ENCODE measurements at regions not wholly inside any gene's neighbourhood (a gene's known extent, or its start where the extent isn't known, plus 50 kb on each side); places are given as distances from the start of the nearest gene placed in this dataset.

DNA sequence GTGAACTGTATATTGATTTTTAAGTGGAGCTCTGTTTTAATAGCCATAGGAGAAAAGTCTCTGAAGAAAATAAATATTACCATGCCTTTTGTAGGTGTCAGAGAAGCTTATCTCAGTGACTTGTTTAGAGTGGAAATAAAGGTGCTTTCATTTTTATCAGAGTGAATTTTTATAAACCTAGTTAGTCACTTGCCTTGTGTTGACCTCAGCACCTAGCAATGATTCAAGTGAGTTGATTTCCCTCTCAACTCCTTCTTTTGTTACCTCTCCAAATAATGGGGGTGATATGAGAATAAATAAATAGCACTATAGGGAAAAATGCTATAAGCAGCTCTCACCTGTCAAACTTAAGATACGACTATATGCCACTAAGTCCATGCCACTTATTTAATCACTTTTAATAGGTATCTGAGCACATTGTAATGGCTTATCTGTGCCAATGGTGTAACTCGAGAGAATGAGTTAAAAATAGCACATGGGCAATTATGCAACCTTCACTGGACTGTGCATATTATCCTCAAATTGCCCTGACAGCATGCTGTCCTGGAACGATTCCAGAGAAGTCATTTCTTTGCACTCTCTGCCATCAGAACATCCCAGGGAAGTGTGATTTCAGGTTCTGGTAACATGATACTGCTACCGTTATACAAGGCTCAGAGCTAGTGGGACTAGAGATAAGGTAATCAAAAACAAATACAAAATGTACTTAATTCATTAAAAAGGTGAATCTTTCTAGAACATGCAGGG lies 290.8 kb downstream of the CCDC85A start:
- Histone ChIP-seq H4K91ac (replicated peaks; ENCODE audit: insufficient read length, low read length) (no peak overlapping the region), H4K20me1 (replicated peaks in 1 of 2; ENCODE audit: control insufficient read depth in 1 of 2, insufficient read depth in 2 of 2, low read length in 2 of 2) (no peaks in the 10 kb centered on the region), H2BK20ac (ENCODE audit: low read length) (no peak overlapping the region), H3K27ac (ENCODE audit: low read depth, low read length) (no peak overlapping the region), H2BK15ac (ENCODE audit: low read length) (no peak overlapping the region), H3K79me1 (ENCODE audit: low read depth, low read length) (no peaks in the 10 kb centered on the region), H2BK120ac (replicated peaks; ENCODE audit: low read depth, low read length) (no peak overlapping the region), H3K23ac (ENCODE audit: insufficient read length) (no peak overlapping the region), H3K9me3 (ENCODE audit: insufficient read depth in 2 of 2, low read depth in 1 of 2, low read length in 1 of 2) (no peaks in the 10 kb centered on the region), H3K4me1 (replicated peaks in 1 of 4; ENCODE audit: control insufficient read depth in 3 of 4, insufficient read depth in 4 of 4, low read length in 3 of 4) (peaks cover 2 to 11% (median 6%) of the 10 kb centered on the region in 4 experiments; a peak in 5 of 7 replicates), H2AK5ac (ENCODE audit: low read depth, low read length) (no peak overlapping the region), H3K9ac (replicated peaks in 1 of 4; ENCODE audit: extremely low read depth in 1 of 4, low read depth in 3 of 4, low read length in 3 of 4) (no peak overlapping the region), H3K36me3 (ENCODE audit: control insufficient read depth in 2 of 4, insufficient read depth in 4 of 4, low read length in 3 of 4) (no peaks in the 10 kb centered on the region), H2BK12ac (ENCODE audit: low read depth, low read length) (no peak overlapping the region), H3K4ac (replicated peaks; ENCODE audit: insufficient read length, low read depth, low read length) (no peak overlapping the region), H3K4me3 (ENCODE audit: extremely low read depth in 1 of 4, insufficient read depth in 2 of 4, low read depth in 3 of 4, low read length in 4 of 4) (no peak overlapping the region), H3K14ac (ENCODE audit: insufficient read length) (no peak overlapping the region), H2AFZ (ENCODE audit: low read length) (no peak overlapping the region), H2BK5ac (ENCODE audit: low read depth, low read length) (no peak overlapping the region), H4K8ac (ENCODE audit: extremely low read depth, insufficient read depth, low read length) (no peak overlapping the region), H4K5ac (ENCODE audit: insufficient read length, low read depth, low read length) (no peak overlapping the region), H3K79me2 (ENCODE audit: control insufficient read depth in 1 of 2, insufficient read depth in 2 of 2, low read length in 2 of 2) (no peaks in the 10 kb centered on the region), H3K56ac (replicated peaks; ENCODE audit: insufficient read length, low read depth, low read length) (no peak overlapping the region), H3K18ac (ENCODE audit: extremely low read depth, low read length) (no peak overlapping the region), H3K23me2 (ENCODE audit: low read depth, low read length) (no peaks in the 10 kb centered on the region), H3K27me3 (replicated peaks in 1 of 4; ENCODE audit: control insufficient read depth in 3 of 4, extremely low read depth in 1 of 4, insufficient read depth in 3 of 4, low read length in 3 of 4) (no peaks in the 10 kb centered on the region), H3K4me2 (ENCODE audit: insufficient read depth in 1 of 2, low read depth in 2 of 2, low read length in 2 of 2) (no peak overlapping the region)
- ChIA-PET CTCF (ENCODE audit: partially characterized antibody) (interaction anchor here (0.7 to 1.7 kb wide), 4 partner anchors 11 to 291 kb away, joined by 3 to 5 read pairs (median 3); partner anchors contain the start of gene CCDC85A), POLR2A (ENCODE audit: partially characterized antibody) (no interaction called here)
- no peak for FAIRE-seq
- no peak for TF ChIP-seq POLR2A (IDR thresholded peaks at IDR 0.05; ENCODE audit: control extremely low read depth in 1 of 2, low read depth in 2 of 2, low read length in 2 of 2)
- no peak for TF ChIP-seq SP1 (IDR thresholded peaks at IDR 0.05; ENCODE audit: low read depth, low read length)
- no peak for TF ChIP-seq RNF2 (IDR thresholded peaks at IDR 0.05; ENCODE audit: borderline replicate concordance, low read depth, low read length, missing control alignments, poor library complexity, severe bottlenecking)
- no peak for TF ChIP-seq POLR2AphosphoS5 (IDR thresholded peaks at IDR 0.05; ENCODE audit: low read depth, low read length)
- TF ChIP-seq CBX8 (IDR thresholded peaks at IDR 0.05; ENCODE audit: borderline replicate concordance, low read depth, low read length): no peak
- TF ChIP-seq JUN (IDR thresholded peaks at IDR 0.05; ENCODE audit: low read depth, low read length): no peak
- 88% methylated on average over 4 of the region's 4 CpGs; no CpG with 5 or more reads in 1 of the 2 experiments for WGBS, 2 experiments (ENCODE audit: extremely low coverage in 1 of 2, insufficient coverage in 1 of 2, insufficient read length in 1 of 2, insufficient replicate concordance in 2 of 2, low coverage in 1 of 2, low lambda C conversion rate in 2 of 2, missing lambda C conversion rate in 1 of 2)
- no peak for DNase-seq (ENCODE audit: low read depth in 1 of 2, low spot score in 2 of 2)

Data from H1 (cell line).